Stomach (tissue), 4 donors: ENCODE measurements at regions not wholly inside any gene's neighbourhood (a gene's known extent, or its start where the extent isn't known, plus 50 kb on each side); places are given as distances from the start of the nearest gene placed in this dataset.

Experiments
- EP300 ChIP-seq: sonication (generic); formaldehyde crosslinking; IDR thresholded peaks from one replicate; pipeline ENCODE4 v1.6.1; 2017; ENCODE audit warnings: antibody characterized with exemption
- POLR2A ChIP-seq, 4 donors: fragments of 450-650 bp; IDR thresholded peaks; one replicate each; pipeline ENCODE4 v1.6.1; 2016; ENCODE audit warnings: antibody characterized with exemption in 4 of 4, control low read depth in 2 of 4, mild to moderate bottlenecking in 1 of 4, moderate library complexity in 1 of 4
- POLR2AphosphoS5 ChIP-seq, 3 donors: sonication (generic); formaldehyde crosslinking; IDR thresholded peaks; one replicate each; pipeline ENCODE4 v1.6.1; 2016; ENCODE audit warnings: antibody characterized with exemption in 3 of 3
- TF ChIP-seq, protein P1 (sequence below), 7 experiments: fragments of 450-650 bp in 4 of 7; fragments of 200-600 bp in 3 of 7; sonication (generic) in 3 of 7; IDR thresholded peaks; one replicate each; pipeline ENCODE4 v1.5.1; 2016 to 2019; ENCODE audit warnings: antibody characterized with exemption in 7 of 7, control low read depth in 2 of 7, mild to moderate bottlenecking in 1 of 7

DNA sequence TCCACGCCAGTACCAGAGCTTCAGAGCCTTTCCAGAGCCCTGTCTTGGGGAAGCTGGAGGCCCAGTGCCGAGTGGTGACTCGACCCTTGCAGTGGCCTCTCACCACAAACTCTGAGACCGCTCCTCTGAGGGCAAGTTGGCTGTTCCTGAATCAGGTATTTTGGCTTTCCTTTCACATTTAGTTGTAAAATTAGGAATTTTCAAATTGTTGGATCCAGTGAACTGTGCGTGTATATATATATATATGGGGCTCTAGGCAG lies 128.7 kb upstream of the UNC5B start:
- TF ChIP-seq EP300 (no peak), POLR2A (IDR thresholded peaks at IDR 0.05) (no peak), POLR2AphosphoS5 (IDR thresholded peaks at IDR 0.05) (no peak)
- TF ChIP-seq, protein P1, sequence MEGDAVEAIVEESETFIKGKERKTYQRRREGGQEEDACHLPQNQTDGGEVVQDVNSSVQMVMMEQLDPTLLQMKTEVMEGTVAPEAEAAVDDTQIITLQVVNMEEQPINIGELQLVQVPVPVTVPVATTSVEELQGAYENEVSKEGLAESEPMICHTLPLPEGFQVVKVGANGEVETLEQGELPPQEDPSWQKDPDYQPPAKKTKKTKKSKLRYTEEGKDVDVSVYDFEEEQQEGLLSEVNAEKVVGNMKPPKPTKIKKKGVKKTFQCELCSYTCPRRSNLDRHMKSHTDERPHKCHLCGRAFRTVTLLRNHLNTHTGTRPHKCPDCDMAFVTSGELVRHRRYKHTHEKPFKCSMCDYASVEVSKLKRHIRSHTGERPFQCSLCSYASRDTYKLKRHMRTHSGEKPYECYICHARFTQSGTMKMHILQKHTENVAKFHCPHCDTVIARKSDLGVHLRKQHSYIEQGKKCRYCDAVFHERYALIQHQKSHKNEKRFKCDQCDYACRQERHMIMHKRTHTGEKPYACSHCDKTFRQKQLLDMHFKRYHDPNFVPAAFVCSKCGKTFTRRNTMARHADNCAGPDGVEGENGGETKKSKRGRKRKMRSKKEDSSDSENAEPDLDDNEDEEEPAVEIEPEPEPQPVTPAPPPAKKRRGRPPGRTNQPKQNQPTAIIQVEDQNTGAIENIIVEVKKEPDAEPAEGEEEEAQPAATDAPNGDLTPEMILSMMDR (IDR thresholded peaks at IDR 0.05), result no peak
